ENCODE measurements at regions not wholly inside any gene's neighbourhood (a gene's known extent, or its start where the extent isn't known, plus 50 kb on each side); places are given as distances from the start of the nearest gene placed in this dataset.

GRCh38 chr20:51122931-51123658 is 100.2 kb upstream of the KCNG1 start:
- intact Hi-C loops (cut with DNase I) = no loop called here
- Histone ChIP-seq H3K4me3 (no peak overlapping the region), H3K27ac (no peak overlapping the region), H3K36me3 (no peaks in the 10 kb centered on the region), H3K27me3 (no peaks in the 10 kb centered on the region), H3K4me1 (ENCODE audit: insufficient read depth) (peaks cover 14% of the 10 kb centered on the region), H3K9me3 (no peaks in the 10 kb centered on the region)
- DNase-seq = no peak
- TF ChIP-seq EP300 (IDR thresholded peaks at IDR 0.05) (no peak), CTCF (IDR thresholded peaks at IDR 0.05) (no peak), POLR2A (IDR thresholded peaks at IDR 0.05) (no peak)
- 60 to 65% (median 61%) methylated on average over 7 of the region's 7 CpGs for WGBS, 3 donors

GRCh38 chr20:51121901-51122412 is 99.0 kb upstream of the KCNG1 start:
- no peak for TF ChIP-seq CTCF (IDR thresholded peaks at IDR 0.05)
- no peak for TF ChIP-seq POLR2A (IDR thresholded peaks at IDR 0.05)
- no peak for TF ChIP-seq EP300 (IDR thresholded peaks at IDR 0.05)
- Histone ChIP-seq H3K36me3 (no peaks in the 10 kb centered on the region), H3K9me3 (no peaks in the 10 kb centered on the region), H3K4me3 (no peak overlapping the region), H3K27ac (no peak overlapping the region), H3K4me1 (ENCODE audit: insufficient read depth) (peaks cover 14% of the 10 kb centered on the region), H3K27me3 (no peaks in the 10 kb centered on the region)
- WGBS, 3 donors = 38 to 49% (median 40%) methylated on average over 3 of the region's 3 CpGs
- intact Hi-C loops (cut with DNase I) = no loop called here
- DNase-seq = no peak

GRCh38 chr20:51121272-51121671 is 98.4 kb upstream of the KCNG1 start:
- Histone ChIP-seq H3K27me3 (no peaks in the 10 kb centered on the region), H3K27ac (no peak overlapping the region), H3K4me3 (no peak overlapping the region), H3K36me3 (no peaks in the 10 kb centered on the region), H3K9me3 (no peaks in the 10 kb centered on the region), H3K4me1 (ENCODE audit: insufficient read depth) (peaks cover 14% of the 10 kb centered on the region)
- TF ChIP-seq POLR2A (IDR thresholded peaks at IDR 0.05) = no peak
- no peak for TF ChIP-seq CTCF (IDR thresholded peaks at IDR 0.05)
- TF ChIP-seq EP300 (IDR thresholded peaks at IDR 0.05) = no peak
- 1 to 4% (median 1%) methylated on average over 6 of the region's 6 CpGs for WGBS, 3 donors
- intact Hi-C loops (cut with DNase I) = no loop called here
- DNase-seq = peak in 4 of 5 donors; percentile 41 to 89 (median 74)

- H3K27me3 ChIP-seq = no peaks in the 10 kb centered on the region
- no peak overlapping the region for H3K27ac ChIP-seq
- no peaks in the 10 kb centered on the region for H3K36me3 ChIP-seq
- intact Hi-C loops (cut with DNase I) = no loop called here
- no peak for DNase-seq
- peaks cover 14% of the 10 kb centered on the region for H3K4me1 ChIP-seq (ENCODE audit: insufficient read depth)
- TF ChIP-seq CTCF (IDR thresholded peaks at IDR 0.05) (no peak), EP300 (IDR thresholded peaks at IDR 0.05) (no peak), POLR2A (IDR thresholded peaks at IDR 0.05) (no peak)
- 22 to 36% (median 33%) methylated on average over 3 of the region's 3 CpGs for WGBS, 3 donors
- no peaks in the 10 kb centered on the region for H3K9me3 ChIP-seq
- H3K4me3 ChIP-seq = no peak overlapping the region
Observed at GRCh38 chr20:51120868-51121267, 98.0 kb upstream of the KCNG1 start.
